Lung (tissue), 11 donors: ENCODE measurements at regions not wholly inside any gene's neighbourhood (a gene's known extent, or its start where the extent isn't known, plus 50 kb on each side); places are given as distances from the start of the nearest gene placed in this dataset.
"Not testable (repeated sequence)": the region's sequence is repeated elsewhere in the genome, so short reads cannot be mapped to it uniquely, and the experiment has no call there.

Experiments used
- ATAC-seq: fragments of 200-7000 bp; cut with Tn5 transposase; one replicate; pipeline ENCODE4 v1.9.1; 2020; ENCODE audit warnings: moderate number of reproducible peaks; ENCODE audit not compliant: insufficient read depth, low FRiP score
- DNase-seq, 3 donors: peaks; one replicate each; pipeline ENCODE4 v3.0.0-alpha.2; 2013 to 2017
- H3K27ac ChIP-seq, 2 donors: one replicate each; pipeline ENCODE4 v1.5.1; 2013; ENCODE audit warnings: mild to moderate bottlenecking in 2 of 2, moderate library complexity in 2 of 2, control low read depth in 1 of 2, inconsistent platforms in 1 of 2, low read depth in 1 of 2, low read length in 1 of 2
- H3K27me3 ChIP-seq, 3 donors: one replicate each; pipeline ENCODE4 v1.5.1; 2013; ENCODE audit warnings: low read length in 2 of 3; ENCODE audit not compliant: control insufficient read depth in 3 of 3, insufficient read depth in 3 of 3
- H3K36me3 ChIP-seq, 4 donors: one replicate each; pipeline ENCODE4 v1.5.1; 2013; ENCODE audit warnings: low read length in 4 of 4, mild to moderate bottlenecking in 1 of 4, moderate library complexity in 1 of 4; ENCODE audit not compliant: control insufficient read depth in 4 of 4, insufficient read depth in 4 of 4
- H3K4me1 ChIP-seq, 5 donors: one replicate each; pipeline ENCODE4 v1.5.1; 2013; ENCODE audit warnings: low read length in 5 of 5, mild to moderate bottlenecking in 2 of 5, moderate library complexity in 1 of 5; ENCODE audit not compliant: control insufficient read depth in 5 of 5, insufficient read depth in 5 of 5
- H3K4me3 ChIP-seq: one replicate; pipeline ENCODE4 v1.5.1; 2013; ENCODE audit warnings: mild to moderate bottlenecking, control low read depth, moderate library complexity
- H3K9ac ChIP-seq, 2 donors: one replicate each; pipeline ENCODE4 v1.5.1; 2013; ENCODE audit warnings: low read length in 2 of 2, control low read depth in 1 of 2; ENCODE audit not compliant: insufficient read depth in 1 of 2
- H3K9me3 ChIP-seq, 4 donors: one replicate each; pipeline ENCODE4 v1.5.1; 2013; ENCODE audit warnings: low read length in 3 of 4, mild to moderate bottlenecking in 1 of 4, moderate library complexity in 1 of 4; ENCODE audit not compliant: control insufficient read depth in 4 of 4, insufficient read depth in 3 of 4
- CTCF ChIP-seq: IDR thresholded peaks from 2 replicates; pipeline ENCODE4 v1.5.1; 2012; ENCODE audit warnings: mild to moderate bottlenecking; ENCODE audit errors: control extremely low read depth, extremely low read depth
- WGBS, 2 donors: extraction: QIAGEN DNeasy Blood & Tissue Kit; methylation state at CpG; one replicate each; pipeline ENCODE4 v1.1.7; 2013; 5-methylcytosine and 5-hydroxymethylcytosine counted together
- donor health status: control.
- donor health status: control.
- donor health status: Bipolar disorder and iron deficiency.
- donor health status: healthy.
- donor health status: DM: yes; HTN: yes; CAD: no.

- WGBS, 2 donors = 48 to 67% methylated on average over 4 of the region's 4 CpGs
- DNase-seq = no peak
- H3K27ac ChIP-seq = no peak overlapping the region
- H3K4me1 ChIP-seq = peaks cover 0 to 4% (median 0%) of the 10 kb centered on the region in 5 donors
- H3K36me3 ChIP-seq = no peaks in the 10 kb centered on the region
- no peaks in the 10 kb centered on the region for H3K27me3 ChIP-seq
- H3K4me3 ChIP-seq = no peak overlapping the region
- no peak for ATAC-seq
- H3K9me3 ChIP-seq = no peaks in the 10 kb centered on the region
- H3K9ac ChIP-seq = no peak overlapping the region
- no peak for TF ChIP-seq CTCF
These were observed 216.3 kb upstream of the PRNP start for GRCh38 chr20:4469910-4470309.

- H3K27me3 ChIP-seq = no peaks in the 10 kb centered on the region
- H3K36me3 ChIP-seq = no peaks in the 10 kb centered on the region
- no peak for DNase-seq
- 88 to 100% methylated on average over 1 of the region's 1 CpG for WGBS, 2 donors
- no peak overlapping the region for H3K9ac ChIP-seq
- H3K9me3 ChIP-seq = no peaks in the 10 kb centered on the region
- TF ChIP-seq CTCF = no peak
- peaks cover 0 to 4% (median 0%) of the 10 kb centered on the region in 5 donors for H3K4me1 ChIP-seq
- no peak for ATAC-seq
- no peak overlapping the region for H3K4me3 ChIP-seq
- H3K27ac ChIP-seq = no peak overlapping the region
These were observed 218.1 kb upstream of the PRNP start for GRCh38 chr20:4468114-4468513.

GRCh38 chr20:4465855-4466545, 216.9 kb upstream of the ADRA1D start:
- TF ChIP-seq CTCF = no peak
- DNase-seq (no peak), ATAC-seq (no peak)
- H3K36me3 ChIP-seq = no peaks in the 10 kb centered on the region
- H3K9ac ChIP-seq = no peak overlapping the region
- peaks cover 0 to 4% (median 0%) of the 10 kb centered on the region in 5 donors for H3K4me1 ChIP-seq
- H3K27ac ChIP-seq = no peak overlapping the region
- no peaks in the 10 kb centered on the region for H3K27me3 ChIP-seq
- no peak overlapping the region for H3K4me3 ChIP-seq
- H3K9me3 ChIP-seq = no peaks in the 10 kb centered on the region
- 59 to 79% methylated on average over 4 of the region's 4 CpGs for WGBS, 2 donors

GRCh38 chr20:4465212-4465611, 216.1 kb upstream of the ADRA1D start:
- H3K9me3 ChIP-seq = no peaks in the 10 kb centered on the region
- H3K27me3 ChIP-seq = no peaks in the 10 kb centered on the region
- TF ChIP-seq CTCF = no peak
- ATAC-seq (no peak), DNase-seq (no peak)
- H3K36me3 ChIP-seq = no peaks in the 10 kb centered on the region
- 69 to 73% methylated on average over 1 of the region's 1 CpG for WGBS, 2 donors
- H3K4me1 ChIP-seq = peaks cover 0 to 3% (median 0%) of the 10 kb centered on the region in 5 donors
- no peak overlapping the region for H3K9ac ChIP-seq
- H3K4me3 ChIP-seq = no peak overlapping the region
- no peak overlapping the region for H3K27ac ChIP-seq

GRCh38 chr20:4462801-4463200, 213.7 kb upstream of the ADRA1D start:
- WGBS, 2 donors = 11 to 50% methylated on average over 1 of the region's 1 CpG
- ATAC-seq, H3K36me3 ChIP-seq, DNase-seq, H3K27me3 ChIP-seq, H3K9me3 ChIP-seq, H3K27ac ChIP-seq, H3K4me1 ChIP-seq, H3K9ac ChIP-seq, H3K4me3 ChIP-seq: not testable (repeated sequence)
